Stimulated activated CD4-positive, alpha-beta T cell treated with anti-CD3 and anti-CD28 coated beads, Interleukin-4, amount 100 ng/mL, for 24 hours (primary cell): ENCODE measurements at regions not wholly inside any gene's neighbourhood (a gene's known extent, or its start where the extent isn't known, plus 50 kb on each side); places are given as distances from the start of the nearest gene placed in this dataset.

ENCODE experiments used
- DNase-seq: peaks from one replicate; pipeline ENCODE4 v3.0.0-alpha.2; 2020

DNA sequence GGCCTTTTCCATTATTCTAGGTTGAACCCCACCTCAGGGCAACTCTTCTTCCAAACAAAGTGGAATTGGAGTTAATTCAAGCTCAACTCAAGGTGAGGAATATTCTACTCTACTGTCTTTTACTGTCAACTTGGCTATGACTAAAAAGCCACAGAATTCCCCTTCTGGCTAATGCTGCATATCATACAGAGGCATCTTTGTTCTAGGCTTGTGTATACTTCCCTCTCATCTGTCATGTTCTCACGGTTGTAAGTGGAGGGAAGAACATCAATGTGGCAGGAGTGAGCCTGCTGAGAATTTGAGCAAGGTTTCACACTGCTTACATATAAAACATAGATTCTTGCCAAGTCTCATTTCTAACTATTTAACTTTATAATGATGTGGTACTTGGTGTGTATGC lies 921.4 kb upstream of the CNTN5 start:
- DNase-seq, result no peak

DNA sequence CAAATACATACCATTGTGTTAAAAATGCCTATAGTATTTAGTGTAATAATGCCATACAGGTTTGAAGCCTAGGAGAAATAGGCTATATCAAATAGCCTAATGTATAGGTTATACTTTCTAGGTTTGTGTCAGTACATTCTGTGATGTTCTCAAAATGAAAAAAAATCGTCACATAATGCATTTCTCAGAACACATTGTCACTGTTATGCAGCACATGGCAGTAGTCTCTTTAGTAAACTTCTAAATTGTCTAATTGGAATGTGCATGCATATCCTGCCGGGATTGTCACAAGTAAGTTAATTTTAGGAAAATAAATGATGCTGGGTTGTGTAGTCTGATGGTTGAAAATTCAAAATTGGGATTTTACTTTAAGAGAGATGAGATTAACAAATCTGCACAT lies 920.1 kb upstream of the CNTN5 start:
- no peak for DNase-seq

DNA sequence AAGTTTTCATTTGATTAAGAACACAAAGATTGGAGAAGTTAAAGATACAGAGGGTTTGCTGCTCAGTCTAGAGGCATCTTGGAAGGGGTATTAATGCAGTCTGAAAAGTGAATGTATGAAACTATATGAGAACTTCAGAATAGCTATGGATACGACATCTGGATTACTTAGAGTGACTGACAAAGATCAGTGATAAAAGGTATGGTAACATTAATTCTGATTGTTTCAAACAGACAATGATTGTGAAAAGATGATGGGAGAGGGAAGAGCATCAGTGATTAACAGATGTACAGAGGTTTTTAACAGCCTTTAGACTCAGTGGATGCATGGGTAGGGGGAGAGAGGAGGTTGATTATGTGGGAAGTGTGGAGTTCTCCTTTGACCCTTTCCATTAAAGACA lies 919.4 kb upstream of the CNTN5 start:
- no peak for DNase-seq

DNA sequence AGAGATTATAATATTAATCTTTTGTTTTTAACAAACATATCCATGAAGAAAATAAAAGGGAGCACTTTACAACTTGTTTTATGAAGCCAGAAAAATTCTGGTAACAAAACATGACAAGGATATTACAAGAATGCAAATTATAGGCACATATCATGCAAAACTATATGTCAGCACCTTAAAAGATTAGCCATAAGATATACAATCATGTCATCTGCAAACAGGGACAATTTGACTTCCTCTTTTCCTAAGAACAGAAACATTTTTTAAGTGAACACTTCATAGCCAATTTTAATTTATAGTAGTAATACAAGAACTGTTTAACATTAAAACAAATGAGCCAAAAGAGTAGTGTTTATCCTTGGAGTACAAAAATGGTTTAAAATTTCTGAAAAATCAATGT lies 916.5 kb upstream of the CNTN5 start:
- no peak for DNase-seq

DNA sequence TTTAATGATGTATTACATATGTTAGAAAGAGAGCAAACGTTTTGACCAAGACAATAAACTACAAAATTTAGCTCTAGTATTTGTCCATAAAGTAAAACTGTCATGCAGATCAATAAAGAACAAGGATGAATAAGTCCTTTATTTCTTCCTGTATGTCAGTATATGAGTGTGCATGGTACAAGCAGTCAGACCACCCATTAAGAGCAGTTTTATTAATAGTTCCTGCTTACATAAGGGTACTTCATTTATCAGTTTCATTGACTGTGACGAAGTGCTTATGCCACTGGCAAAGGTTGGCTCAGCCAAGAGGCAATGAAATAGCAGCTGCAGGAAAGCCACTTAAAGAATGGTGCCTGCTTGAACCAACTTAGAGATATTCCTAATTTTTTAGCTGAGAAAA lies 913.0 kb upstream of the CNTN5 start:
- DNase-seq, result no peak

DNA sequence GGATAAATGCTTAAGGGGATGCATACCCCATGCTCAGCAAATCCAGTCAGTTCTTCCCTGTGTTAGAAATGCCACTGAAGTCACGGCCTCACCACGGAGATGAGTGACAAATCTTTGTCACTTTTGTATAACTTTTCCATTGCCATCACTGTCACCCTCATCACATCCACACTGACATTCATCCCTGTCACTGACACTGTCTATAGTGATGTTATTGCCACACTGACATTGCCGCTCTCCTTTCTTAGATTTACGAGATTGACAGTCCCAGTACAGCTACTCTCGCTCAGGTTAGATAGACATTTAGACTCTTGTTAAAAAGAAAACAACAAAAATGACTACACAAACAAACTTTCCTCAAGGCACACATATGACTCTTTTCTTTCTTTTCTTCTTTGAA lies 910.7 kb upstream of the CNTN5 start:
- no peak for DNase-seq

DNA sequence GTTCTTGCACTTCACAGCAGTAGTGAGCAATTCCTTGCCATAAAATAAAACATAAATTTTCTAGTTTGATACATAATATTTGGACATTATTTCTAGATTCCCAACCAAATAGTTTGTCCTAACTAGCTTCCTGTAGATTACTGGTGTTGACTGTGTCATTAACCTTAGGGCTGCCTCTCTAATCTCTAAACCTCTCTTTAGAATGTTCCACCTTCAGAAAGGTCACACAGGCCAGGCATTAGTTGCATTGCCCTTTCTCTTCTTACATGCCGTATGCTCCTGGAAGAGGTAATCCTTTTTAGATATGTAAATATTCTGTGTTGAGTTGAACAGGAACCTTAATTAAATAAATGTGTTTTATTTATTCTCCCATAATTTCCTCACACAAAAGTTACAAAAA lies 904.9 kb upstream of the CNTN5 start:
- DNase-seq, result no peak

DNA sequence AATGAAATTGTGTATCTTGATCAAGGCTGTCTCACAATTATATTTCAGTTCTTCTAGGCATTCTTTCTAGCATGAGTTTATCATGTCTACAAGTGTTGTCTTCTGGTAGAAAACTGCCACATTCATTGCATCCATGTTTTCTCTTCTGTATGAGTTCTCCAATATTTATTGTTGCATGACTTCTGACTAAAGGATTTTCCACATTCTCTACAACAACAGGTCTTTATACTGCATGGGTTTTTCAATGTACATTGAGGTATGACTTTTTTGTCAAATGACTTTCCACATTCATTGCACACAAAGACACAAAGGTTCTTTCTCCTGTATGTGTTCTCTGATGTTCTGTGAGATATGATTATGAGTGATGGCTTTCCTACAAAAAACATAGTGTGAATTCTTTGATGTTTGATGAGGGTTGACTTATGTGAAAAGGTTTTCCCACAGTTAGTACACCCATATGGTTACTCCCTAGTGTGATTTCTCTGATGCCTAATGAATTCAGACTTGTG lies 890.6 kb upstream of the CNTN5 start:
- no peak for DNase-seq

DNA sequence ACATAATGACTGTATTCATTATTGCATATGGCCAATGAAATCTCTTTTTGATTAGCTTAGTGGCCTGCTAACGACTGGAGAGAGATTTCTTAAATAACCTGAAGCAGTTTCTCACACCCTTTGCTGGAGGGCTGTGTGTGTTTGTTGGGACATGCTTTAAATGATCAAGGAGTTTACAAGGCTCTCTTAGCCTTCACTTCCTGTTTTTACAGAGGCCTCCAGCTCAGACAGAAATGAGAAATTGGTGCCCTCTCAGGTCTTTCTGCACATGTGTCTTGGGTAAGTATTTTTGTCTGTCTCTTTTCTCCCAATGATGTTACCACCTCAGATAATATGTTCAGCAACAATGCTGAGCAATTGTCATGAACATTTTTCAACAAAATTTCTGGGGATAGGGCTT lies 884.4 kb upstream of the CNTN5 start:
- no peak for DNase-seq

DNA sequence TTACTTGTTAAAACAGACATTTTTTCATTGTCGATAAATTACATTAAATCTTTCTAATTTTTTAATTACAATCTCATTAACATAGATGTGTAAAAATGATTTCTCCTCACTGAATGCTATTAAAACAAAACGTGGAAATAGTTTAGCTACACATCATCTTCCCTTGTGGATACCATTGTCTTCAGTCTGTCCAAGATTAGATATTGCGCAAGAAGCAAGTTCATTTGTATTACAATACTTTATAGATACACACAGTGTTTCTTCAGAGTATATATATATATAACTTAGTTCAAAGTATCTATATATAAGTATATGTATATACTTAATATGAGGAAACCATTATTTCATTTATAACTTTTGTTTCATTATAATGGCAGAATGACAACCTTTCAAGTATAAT lies 883.3 kb upstream of the CNTN5 start:
- DNase-seq, result no peak

DNA sequence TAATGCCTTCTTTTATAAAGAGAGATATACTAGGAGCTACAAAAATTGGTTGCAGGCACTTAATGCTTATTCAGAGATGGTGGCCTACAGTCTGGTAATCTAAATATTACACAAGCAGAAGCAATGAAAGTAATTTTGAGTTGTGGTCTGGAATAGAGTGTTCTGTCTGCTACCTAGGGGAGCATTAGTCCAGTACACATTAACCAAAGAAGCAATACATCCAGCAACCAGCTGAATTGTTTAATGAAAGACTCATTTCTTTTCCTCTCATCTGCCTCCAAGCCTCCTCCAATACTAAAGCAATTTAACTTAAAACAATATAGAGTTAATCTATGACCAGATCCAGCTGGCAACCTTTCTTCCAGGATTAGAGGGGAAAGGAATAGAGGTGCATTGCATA lies 877.1 kb upstream of the CNTN5 start:
- no peak for DNase-seq

DNA sequence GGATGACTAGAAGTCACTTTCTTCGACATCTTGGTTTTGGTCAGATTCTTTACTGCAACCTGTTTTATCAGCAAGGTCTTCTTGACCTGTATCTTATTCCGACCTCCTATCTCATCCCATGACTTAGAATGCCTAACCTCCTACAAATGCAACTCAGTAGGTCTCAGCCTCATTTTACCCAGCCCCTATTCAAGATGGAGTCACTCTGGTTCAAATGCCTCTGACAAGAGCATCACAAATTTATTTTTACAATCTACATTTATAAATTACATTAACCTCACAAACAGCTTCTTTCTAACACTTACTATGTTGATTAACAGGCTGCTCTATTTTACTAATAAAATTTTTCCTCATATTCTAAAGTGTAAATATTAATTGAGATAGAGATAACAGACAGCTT lies 867.0 kb upstream of the CNTN5 start:
- no peak for DNase-seq

DNA sequence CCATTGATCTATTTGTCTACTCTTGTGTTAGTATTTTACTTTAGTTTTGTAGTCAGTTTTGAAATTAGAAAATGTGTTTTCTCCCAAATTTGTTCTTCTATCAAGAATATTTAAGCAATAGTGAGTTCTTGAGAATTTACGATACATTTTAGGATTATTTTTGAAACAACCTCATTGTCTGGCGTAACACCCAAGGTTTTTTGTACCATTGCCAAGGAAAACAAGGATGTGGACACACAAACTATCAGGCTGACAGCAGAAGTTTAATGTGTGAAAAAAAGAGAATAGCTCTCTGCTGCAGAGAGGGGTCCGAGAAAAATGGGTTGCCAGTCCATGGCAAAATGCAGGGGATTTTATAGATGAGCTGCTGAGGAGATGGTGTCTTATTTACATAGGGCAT lies 865.1 kb upstream of the CNTN5 start:
- DNase-seq, result no peak

DNA sequence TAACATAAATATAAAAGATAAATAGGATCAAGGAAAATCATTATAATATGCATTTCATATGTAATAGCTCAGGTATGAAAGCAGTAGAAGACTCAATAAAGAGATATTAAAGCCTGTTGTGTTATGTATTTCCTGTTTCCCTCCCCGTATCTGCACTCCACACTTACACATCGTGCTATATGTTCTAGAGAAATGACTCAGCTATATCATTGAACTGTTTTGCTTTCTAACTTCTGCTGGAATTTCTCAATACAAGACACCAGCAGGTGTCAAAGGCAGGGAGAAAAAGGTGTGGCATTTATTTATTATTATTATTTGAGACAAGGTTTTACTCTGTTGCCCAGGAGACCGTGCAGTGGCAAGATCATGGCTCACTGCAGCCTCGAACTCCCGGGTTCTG lies 842.8 kb upstream of the CNTN5 start:
- no peak for DNase-seq

DNA sequence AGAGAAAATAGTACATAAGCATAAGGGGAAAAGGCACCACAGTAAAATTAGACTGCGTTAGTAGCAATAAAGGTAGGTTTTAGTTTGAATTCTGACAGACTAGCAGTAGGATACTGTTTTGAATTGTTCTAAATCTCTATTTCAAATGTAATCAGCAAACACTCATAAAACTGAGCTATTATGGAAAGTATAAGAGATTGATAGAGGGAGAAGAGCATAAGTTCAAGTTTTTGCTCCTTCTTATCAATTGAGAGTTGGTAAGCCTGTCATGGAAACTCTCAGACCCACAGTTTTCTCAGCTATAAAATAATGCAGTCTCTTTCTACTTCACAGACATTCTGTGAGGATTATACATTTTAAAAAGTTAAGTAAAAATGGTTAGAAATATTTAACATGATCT lies 840.2 kb upstream of the CNTN5 start:
- DNase-seq, result no peak

DNA sequence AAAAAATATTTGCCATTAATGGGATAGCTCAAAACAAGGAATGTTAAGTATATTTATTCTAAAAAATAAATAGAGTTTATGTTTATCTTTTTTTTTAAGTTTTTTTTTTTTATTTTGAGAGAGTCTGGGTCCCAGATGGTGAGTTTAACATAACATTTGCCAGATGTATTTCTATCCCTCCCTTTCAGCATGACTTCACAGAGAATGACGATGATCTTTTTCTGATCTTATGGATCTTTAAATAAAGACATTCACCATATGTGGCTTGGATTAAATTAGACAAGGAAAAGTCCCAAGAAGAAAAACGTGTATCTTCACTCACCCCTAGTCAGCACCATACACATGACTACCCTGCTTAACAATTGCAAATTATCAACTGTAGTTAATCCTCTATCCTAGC lies 839.8 kb upstream of the CNTN5 start:
- no peak for DNase-seq

DNA sequence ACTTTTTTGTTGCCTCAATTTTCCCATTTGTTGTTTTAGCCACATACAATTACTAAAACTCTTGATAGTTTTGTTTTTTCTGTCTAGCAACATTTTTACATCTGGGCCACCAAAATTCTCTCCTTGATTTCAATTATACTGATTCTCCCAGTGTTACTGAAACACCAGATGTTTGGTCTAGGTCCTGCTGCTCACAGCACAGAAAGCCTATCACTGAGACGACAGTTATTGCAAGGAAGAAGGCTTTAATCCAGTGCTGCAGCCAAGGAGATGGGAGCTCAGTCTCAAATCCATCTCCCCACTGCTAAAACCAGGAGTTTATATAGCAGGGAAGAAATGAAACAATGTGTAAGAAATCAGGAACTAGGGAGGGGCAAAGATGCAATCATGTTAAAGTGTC lies 837.7 kb upstream of the CNTN5 start:
- no peak for DNase-seq

DNA sequence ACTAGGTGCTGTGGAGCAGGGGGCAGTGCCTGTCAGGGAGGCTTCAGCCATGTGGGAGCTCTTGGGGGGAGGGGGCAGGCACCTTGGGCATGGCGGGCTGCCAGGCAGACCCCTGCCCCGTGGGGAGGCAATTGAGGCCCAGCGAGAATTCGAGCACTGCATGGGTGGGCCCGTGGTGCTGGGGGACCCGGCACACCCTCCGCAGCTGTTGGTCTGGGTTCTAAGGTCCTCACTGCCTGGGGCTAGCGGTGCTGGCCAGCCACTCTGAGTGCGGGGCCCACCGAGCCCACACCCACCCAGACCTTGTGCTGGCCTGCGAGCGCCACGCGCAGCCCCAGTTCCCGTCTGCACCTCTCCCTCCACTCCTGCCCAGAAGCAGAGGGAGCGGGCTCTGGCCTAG lies 835.5 kb upstream of the CNTN5 start:
- no peak for DNase-seq

DNA sequence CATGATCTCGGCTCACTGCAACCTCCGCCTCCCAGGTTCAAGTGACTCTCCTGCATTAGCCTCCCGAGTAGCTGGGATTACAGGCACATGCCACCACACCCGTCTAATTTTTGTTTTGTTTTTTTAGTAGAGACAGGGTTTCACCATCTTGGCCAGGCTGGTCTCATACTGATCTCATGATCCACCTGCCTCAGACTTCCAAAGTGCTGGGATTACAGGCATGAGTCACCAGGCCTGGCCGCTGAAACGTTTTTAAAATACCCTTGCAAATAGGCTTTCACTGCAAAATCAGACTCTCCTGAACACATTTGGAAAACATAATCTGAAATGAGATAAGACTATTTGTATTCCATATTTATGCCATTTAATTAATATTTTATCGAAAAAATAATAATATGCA lies 826.1 kb upstream of the CNTN5 start:
- DNase-seq, result no peak

DNA sequence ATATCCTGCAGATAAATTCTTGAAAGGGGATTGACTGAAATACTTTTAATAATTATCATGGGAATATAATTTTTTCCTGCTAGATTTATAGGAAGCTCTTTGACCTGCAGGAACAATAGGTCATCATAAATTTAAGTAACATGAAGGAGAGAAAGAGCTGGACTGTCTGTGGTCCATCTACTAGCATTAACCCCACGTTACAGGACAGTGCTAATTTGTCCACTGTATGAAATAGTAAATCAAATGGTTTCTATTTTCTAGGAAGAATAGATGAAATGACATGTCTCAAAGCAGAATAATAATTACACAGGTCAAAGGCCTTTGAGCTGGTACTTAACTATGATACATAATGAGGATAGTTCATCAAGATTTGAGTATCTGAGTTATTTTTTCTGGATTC lies 825.4 kb upstream of the CNTN5 start:
- no peak for DNase-seq

DNA sequence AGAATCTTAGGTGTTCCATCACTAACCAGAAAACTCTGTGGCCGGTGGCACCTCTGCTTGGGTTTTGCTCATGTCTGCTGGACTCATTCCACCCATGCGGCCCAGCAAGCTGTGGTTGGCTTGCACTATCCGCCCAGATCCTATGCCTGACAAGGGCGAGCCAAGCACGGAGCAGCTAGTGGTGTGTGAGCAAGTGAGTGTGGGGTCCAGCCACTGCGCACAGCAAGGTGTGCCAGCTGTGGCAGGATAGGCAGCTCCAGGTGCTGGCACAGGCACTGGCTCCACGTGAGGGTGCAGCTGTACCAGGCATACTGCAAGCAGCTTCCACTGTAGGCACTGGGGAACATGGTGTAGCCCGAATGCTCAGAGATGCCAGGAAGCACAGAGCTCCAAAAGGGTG lies 813.7 kb upstream of the CNTN5 start:
- no peak for DNase-seq

DNA sequence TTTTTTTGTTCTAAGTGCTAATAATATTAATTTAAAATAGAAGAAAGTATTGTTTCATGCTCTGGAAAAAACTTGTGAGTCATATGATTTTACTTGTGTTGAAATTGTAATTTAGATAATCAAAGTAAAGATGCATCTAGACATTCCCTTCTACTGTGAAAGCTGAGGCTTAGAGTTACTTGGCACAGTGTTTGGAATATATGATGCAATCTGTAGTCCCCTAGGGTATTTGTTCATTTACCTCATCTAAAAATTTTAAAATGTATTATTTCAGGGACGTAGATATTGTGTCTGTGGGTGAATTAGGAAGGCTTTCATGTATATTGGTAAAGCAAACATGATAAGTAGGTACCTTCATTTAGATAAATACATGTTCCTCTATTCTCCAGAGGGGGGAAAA lies 793.5 kb upstream of the CNTN5 start:
- DNase-seq, result no peak

DNA sequence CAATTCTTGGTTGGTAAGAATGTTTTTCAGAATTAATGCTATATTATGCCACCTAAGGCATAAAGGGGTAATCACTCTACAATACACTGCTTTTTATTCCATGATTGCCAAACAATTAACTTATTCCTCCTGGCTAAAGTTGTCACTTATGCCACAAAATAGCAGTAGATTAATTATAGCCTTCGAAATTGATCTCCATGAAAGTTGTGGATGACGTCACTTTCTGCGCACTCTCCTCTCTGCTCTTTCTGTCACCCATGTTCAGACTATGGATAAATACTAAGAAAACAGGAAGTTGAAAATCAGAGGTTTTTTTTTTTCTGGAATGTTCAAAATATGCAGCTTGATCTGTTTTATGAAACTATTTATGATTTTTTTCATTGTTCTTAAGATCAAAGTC lies 790.1 kb upstream of the CNTN5 start:
- DNase-seq, result no peak

DNA sequence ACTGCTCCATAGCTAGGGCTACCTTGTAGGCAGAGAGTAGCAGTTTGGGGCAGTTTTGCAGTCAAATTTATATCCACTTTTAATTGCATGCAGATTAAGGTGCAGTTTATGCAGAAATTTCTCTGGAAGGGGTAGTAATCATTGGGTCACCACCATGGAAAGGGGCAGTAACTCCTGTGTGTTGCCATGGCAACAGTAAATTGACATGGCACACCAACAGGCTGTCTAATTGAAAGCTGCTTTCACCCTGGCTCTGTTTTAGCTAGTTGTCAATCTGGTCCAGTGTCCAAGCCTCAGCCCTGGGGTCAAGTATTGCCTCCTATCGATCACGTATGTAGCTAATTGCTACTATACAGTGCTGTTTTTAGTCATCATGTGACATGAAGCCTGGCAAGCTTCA lies 786.1 kb upstream of the CNTN5 start:
- no peak for DNase-seq

DNA sequence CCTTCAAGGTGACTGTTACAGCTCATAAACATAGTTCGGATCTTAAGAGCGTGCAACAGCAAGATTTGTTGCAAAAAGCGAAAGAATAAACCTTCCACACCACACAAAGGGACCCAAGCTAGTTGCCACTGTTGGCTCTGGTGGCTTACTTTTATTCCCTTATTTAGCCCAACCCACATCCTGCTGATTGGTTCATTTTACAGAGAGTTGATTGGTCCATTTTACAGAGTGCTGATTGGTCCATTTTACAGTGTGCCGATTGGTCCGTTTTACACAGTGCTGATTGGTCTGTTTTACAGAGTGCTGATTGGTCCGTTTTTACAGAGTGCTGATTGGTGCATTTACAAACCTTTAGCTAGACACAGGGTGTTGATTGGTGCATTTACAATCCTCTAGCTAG lies 776.9 kb upstream of the CNTN5 start:
- no peak for DNase-seq

DNA sequence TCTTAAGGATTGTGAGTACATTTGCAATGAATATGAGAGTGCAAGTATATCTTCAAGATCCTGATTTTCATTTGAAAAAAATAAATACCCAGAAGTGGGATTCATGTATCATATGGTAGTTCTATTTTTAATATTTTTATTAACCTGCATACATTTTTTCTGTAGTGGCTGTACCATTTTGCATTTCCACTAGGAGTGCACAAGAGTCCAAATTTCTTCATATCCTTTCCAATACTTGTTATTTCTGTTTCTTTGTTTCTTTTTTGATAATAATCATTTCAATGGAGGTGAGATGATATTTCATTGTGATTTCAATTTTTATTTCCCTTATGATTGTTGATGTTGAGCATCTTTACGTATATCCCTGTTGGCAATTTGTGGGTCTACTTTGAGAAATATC lies 759.8 kb upstream of the CNTN5 start:
- no peak for DNase-seq
